Uterus (tissue), 2 donors: ENCODE measurements at regions not wholly inside any gene's neighbourhood (a gene's known extent, or its start where the extent isn't known, plus 50 kb on each side); places are given as distances from the start of the nearest gene placed in this dataset.

Source experiments
- CTCF ChIP-seq, 4 experiments: fragments of 200-600 bp in 2 of 4; fragments of 450-650 bp in 2 of 4; sonication (generic) in 2 of 4; IDR thresholded peaks; one replicate each; pipeline ENCODE4 v1.5.1; 2016 to 2019; ENCODE audit warnings: antibody characterized with exemption in 4 of 4, mild to moderate bottlenecking in 2 of 4, moderate library complexity in 1 of 4
- POLR2A ChIP-seq, 2 donors: fragments of 450-650 bp; IDR thresholded peaks; one replicate each; pipeline ENCODE4 v1.6.1; 2016; ENCODE audit warnings: antibody characterized with exemption in 2 of 2, mild to moderate bottlenecking in 1 of 2, moderate library complexity in 1 of 2

GRCh38 chr15:66898656-66899386 is 166.6 kb upstream of the SMAD3 start:
- TF ChIP-seq CTCF (IDR thresholded peaks at IDR 0.05) (no peak), POLR2A (IDR thresholded peaks at IDR 0.05) (no peak)
